ENCODE measurements at regions not wholly inside any gene's neighbourhood (a gene's known extent, or its start where the extent isn't known, plus 50 kb on each side); places are given as distances from the start of the nearest gene placed in this dataset.
A peak's percentile ranks its signal among the peaks of the same experiment; 100 is the strongest.

GRCh38 chr1:220982686-220983085 is 103.4 kb downstream of the HLX start:
- DNase-seq (ENCODE audit: low read depth, low spot score): no peak

- DNase-seq (ENCODE audit: low read depth, low spot score): no peak
Observed at GRCh38 chr1:220983877-220984635, 104.8 kb downstream of the HLX start.

- DNase-seq (ENCODE audit: low read depth, low spot score): peak; percentile 9
Observed at GRCh38 chr1:220990427-220991339, 111.4 kb downstream of the HLX start.

GRCh38 chr1:220991506-220991905 is 112.3 kb downstream of the HLX start:
- DNase-seq (ENCODE audit: low read depth, low spot score): no peak

GRCh38 chr1:220991959-220992704 is 112.9 kb downstream of the HLX start:
- DNase-seq (ENCODE audit: low read depth, low spot score): no peak

- no peak for DNase-seq (ENCODE audit: low read depth, low spot score)
Observed at GRCh38 chr1:220992705-220993052, 113.4 kb downstream of the HLX start.

GRCh38 chr1:220994671-220995070 is 115.4 kb downstream of the HLX start:
- no peak for DNase-seq (ENCODE audit: low read depth, low spot score)

- no peak for DNase-seq (ENCODE audit: low read depth, low spot score)
Observed at GRCh38 chr1:220997791-220998190, 118.5 kb downstream of the HLX start.

GRCh38 chr1:220999872-221000863 is 120.9 kb downstream of the HLX start:
- DNase-seq (ENCODE audit: low read depth, low spot score): no peak

- no peak for DNase-seq (ENCODE audit: low read depth, low spot score)
Observed at GRCh38 chr1:221001167-221001566, 121.9 kb downstream of the HLX start.

- DNase-seq (ENCODE audit: low read depth, low spot score): no peak
Observed at GRCh38 chr1:221002601-221003000, 123.4 kb downstream of the HLX start.

- DNase-seq (ENCODE audit: low read depth, low spot score): no peak
Observed at GRCh38 chr1:221011145-221011544, 131.9 kb downstream of the HLX start.

GRCh38 chr1:221012120-221012519 is 132.9 kb downstream of the HLX start:
- DNase-seq (ENCODE audit: low read depth, low spot score): no peak

GRCh38 chr1:221013691-221014660 is 134.7 kb downstream of the HLX start:
- DNase-seq (ENCODE audit: low read depth, low spot score): no peak

- no peak for DNase-seq (ENCODE audit: low read depth, low spot score)
Observed at GRCh38 chr1:221015159-221015790, 136.0 kb downstream of the HLX start.

- DNase-seq (ENCODE audit: low read depth, low spot score): no peak
Observed at GRCh38 chr1:221016751-221017150, 137.5 kb downstream of the HLX start.

- DNase-seq (ENCODE audit: low read depth, low spot score): no peak
Observed at GRCh38 chr1:221018414-221018813, 139.2 kb downstream of the HLX start.

GRCh38 chr1:221022331-221022730 is 143.1 kb downstream of the HLX start:
- DNase-seq (ENCODE audit: low read depth, low spot score): no peak

GRCh38 chr1:221023482-221023881 is 144.2 kb downstream of the HLX start:
- no peak for DNase-seq (ENCODE audit: low read depth, low spot score)

Measured in smooth muscle cell of the brain vasculature (primary cell).